ENCODE measurements at regions not wholly inside any gene's neighbourhood (a gene's known extent, or its start where the extent isn't known, plus 50 kb on each side); places are given as distances from the start of the nearest gene placed in this dataset.

- intact Hi-C loops (cut with micrococcal nuclease) (no loop called here), dilution Hi-C loops (cut with MboI; ENCODE audit: extremely low pct_ligation_motif_present, low sequenced_read_pairs) (no loop called here)
- no peak overlapping the region for H2AFZ ChIP-seq (ENCODE audit: low read depth, low read length)
- no peak overlapping the region for H3K9ac ChIP-seq (replicated peaks; ENCODE audit: extremely low read depth, insufficient read depth, low read length)
- POLR2A ChIA-PET, result no interaction called here
- H3K36me3 ChIP-seq (ENCODE audit: control insufficient read depth in 2 of 2, extremely low read depth in 1 of 2, insufficient read depth in 2 of 2, low read length in 2 of 2), result no peaks in the 10 kb centered on the region
- no peaks in the 10 kb centered on the region for H3K4me1 ChIP-seq (ENCODE audit: control insufficient read depth, extremely low read depth, insufficient read depth, low read length)
- BruUV-seq (replicated peaks), result no TSS peak
- H3K4me3 ChIP-seq (replicated peaks in 1 of 3; ENCODE audit: insufficient read depth in 1 of 3, low read depth in 1 of 3, low read length in 3 of 3), result no peak overlapping the region
- no peak overlapping the region for H3K4me2 ChIP-seq (ENCODE audit: insufficient read depth, low read length)
- CTCF ChIA-PET, result no interaction called here
- no peak overlapping the region for H3K27ac ChIP-seq (ENCODE audit: insufficient read depth, low read depth, low read length)
- H3K79me2 ChIP-seq (ENCODE audit: control insufficient read depth, insufficient read depth, low read length), result no peaks in the 10 kb centered on the region
- no peaks in the 10 kb centered on the region for H3K9me1 ChIP-seq (replicated peaks; ENCODE audit: control insufficient read depth, extremely low read depth, insufficient read depth, low read length)
- H3K27me3 ChIP-seq (ENCODE audit: control insufficient read depth in 2 of 2, insufficient read depth in 2 of 2, low read length in 2 of 2), result no peaks in the 10 kb centered on the region
- no peaks in the 10 kb centered on the region for H4K20me1 ChIP-seq (replicated peaks; ENCODE audit: control insufficient read depth, extremely low read depth, insufficient read depth, low read length)
- TF ChIP-seq JUN (IDR thresholded peaks at IDR 0.05; ENCODE audit: borderline replicate concordance, insufficient read depth, insufficient read length, low read depth) (no peak), POLR2A (IDR thresholded peaks at IDR 0.05; ENCODE audit: low read depth, low read length) (no peak), EZH2 (IDR thresholded peaks at IDR 0.05; ENCODE audit: borderline replicate concordance, low read depth, low read length, severe bottlenecking) (no peak), POLR2AphosphoS5 (IDR thresholded peaks at IDR 0.05; ENCODE audit: insufficient read depth, low read depth, low read length) (no peak), FOS (IDR thresholded peaks at IDR 0.05; ENCODE audit: borderline replicate concordance, insufficient read depth, low read length) (no peak), MYC (IDR thresholded peaks at IDR 0.05; ENCODE audit: low read depth, low read length) (no peak), GATA2 (IDR thresholded peaks at IDR 0.05; ENCODE audit: insufficient read depth, insufficient read length, low read depth, low read length) (no peak)
- TF ChIP-seq, protein P1, sequence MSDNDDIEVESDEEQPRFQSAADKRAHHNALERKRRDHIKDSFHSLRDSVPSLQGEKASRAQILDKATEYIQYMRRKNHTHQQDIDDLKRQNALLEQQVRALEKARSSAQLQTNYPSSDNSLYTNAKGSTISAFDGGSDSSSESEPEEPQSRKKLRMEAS (IDR thresholded peaks at IDR 0.05; ENCODE audit: insufficient read depth, insufficient read length), result no peak
- TF ChIP-seq, protein P2, sequence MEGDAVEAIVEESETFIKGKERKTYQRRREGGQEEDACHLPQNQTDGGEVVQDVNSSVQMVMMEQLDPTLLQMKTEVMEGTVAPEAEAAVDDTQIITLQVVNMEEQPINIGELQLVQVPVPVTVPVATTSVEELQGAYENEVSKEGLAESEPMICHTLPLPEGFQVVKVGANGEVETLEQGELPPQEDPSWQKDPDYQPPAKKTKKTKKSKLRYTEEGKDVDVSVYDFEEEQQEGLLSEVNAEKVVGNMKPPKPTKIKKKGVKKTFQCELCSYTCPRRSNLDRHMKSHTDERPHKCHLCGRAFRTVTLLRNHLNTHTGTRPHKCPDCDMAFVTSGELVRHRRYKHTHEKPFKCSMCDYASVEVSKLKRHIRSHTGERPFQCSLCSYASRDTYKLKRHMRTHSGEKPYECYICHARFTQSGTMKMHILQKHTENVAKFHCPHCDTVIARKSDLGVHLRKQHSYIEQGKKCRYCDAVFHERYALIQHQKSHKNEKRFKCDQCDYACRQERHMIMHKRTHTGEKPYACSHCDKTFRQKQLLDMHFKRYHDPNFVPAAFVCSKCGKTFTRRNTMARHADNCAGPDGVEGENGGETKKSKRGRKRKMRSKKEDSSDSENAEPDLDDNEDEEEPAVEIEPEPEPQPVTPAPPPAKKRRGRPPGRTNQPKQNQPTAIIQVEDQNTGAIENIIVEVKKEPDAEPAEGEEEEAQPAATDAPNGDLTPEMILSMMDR (IDR thresholded peaks at IDR 0.05; ENCODE audit: extremely low read depth in 1 of 2, insufficient read depth in 1 of 2, low read depth in 1 of 2, low read length in 2 of 2), result no peak
- H3K9me3 ChIP-seq (replicated peaks; ENCODE audit: control insufficient read depth, insufficient read depth, low read length), result no peaks in the 10 kb centered on the region
- FAIRE-seq (no peak), DNase-seq (ENCODE audit: low read depth, low spot score) (no peak)
These were observed 150.0 kb downstream of the NSG2 start for GRCh38 chr5:174195517-174195916.
